ENCODE measurements at regions not wholly inside any gene's neighbourhood (a gene's known extent, or its start where the extent isn't known, plus 50 kb on each side); places are given as distances from the start of the nearest gene placed in this dataset.

DNA sequence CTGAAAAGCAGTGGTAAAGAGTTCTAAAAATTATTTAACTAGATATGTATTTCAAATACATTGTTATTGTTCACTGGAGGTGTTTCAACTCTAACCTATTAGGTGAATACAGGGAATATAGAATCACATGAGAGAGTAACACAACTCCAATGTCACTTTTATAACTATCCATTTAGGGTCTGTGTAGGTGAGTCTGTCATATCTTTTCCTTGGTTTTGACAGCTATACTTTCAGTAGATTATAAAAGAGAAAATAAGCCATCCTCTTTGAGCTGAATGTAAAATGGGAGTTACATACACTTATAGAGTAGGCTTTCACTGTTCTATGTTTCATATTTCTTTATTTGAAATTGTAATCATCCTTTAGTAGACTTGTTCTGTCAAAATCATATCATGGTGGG is 2321.0 kb downstream of the PCDH9 start:
- no peak for TF ChIP-seq RARB (CRISPR knock-in tag; IDR thresholded peaks at IDR 0.05)
- no peak for TF ChIP-seq OSR1 (CRISPR knock-in tag; IDR thresholded peaks at IDR 0.05)
- no peak for TF ChIP-seq ZFP3 (CRISPR knock-in tag; IDR thresholded peaks at IDR 0.05)
- TF ChIP-seq ZFP30 (CRISPR knock-in tag; IDR thresholded peaks at IDR 0.05): no peak
- TF ChIP-seq, protein P1, sequence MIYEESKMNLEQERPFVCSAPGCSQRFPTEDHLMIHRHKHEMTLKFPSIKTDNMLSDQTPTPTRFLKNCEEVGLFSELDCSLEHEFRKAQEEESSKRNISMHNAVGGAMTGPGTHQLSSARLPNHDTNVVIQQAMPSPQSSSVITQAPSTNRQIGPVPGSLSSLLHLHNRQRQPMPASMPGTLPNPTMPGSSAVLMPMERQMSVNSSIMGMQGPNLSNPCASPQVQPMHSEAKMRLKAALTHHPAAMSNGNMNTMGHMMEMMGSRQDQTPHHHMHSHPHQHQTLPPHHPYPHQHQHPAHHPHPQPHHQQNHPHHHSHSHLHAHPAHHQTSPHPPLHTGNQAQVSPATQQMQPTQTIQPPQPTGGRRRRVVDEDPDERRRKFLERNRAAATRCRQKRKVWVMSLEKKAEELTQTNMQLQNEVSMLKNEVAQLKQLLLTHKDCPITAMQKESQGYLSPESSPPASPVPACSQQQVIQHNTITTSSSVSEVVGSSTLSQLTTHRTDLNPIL (CRISPR knock-in tag; IDR thresholded peaks at IDR 0.05; ENCODE audit: low read depth): no peak
- TF ChIP-seq GLIS3 (CRISPR knock-in tag; IDR thresholded peaks at IDR 0.05): no peak
- TF ChIP-seq, protein P2, sequence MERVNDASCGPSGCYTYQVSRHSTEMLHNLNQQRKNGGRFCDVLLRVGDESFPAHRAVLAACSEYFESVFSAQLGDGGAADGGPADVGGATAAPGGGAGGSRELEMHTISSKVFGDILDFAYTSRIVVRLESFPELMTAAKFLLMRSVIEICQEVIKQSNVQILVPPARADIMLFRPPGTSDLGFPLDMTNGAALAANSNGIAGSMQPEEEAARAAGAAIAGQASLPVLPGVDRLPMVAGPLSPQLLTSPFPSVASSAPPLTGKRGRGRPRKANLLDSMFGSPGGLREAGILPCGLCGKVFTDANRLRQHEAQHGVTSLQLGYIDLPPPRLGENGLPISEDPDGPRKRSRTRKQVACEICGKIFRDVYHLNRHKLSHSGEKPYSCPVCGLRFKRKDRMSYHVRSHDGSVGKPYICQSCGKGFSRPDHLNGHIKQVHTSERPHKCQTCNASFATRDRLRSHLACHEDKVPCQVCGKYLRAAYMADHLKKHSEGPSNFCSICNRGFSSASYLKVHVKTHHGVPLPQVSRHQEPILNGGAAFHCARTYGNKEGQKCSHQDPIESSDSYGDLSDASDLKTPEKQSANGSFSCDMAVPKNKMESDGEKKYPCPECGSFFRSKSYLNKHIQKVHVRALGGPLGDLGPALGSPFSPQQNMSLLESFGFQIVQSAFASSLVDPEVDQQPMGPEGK (CRISPR knock-in tag; IDR thresholded peaks at IDR 0.05; ENCODE audit: borderline replicate concordance): no peak
- no peak for TF ChIP-seq ISL1 (CRISPR knock-in tag; IDR thresholded peaks at IDR 0.05)
- TF ChIP-seq ARNTL (CRISPR knock-in tag; IDR thresholded peaks at IDR 0.05; ENCODE audit: borderline replicate concordance, low read depth): no peak
